WTC11 (cell line): ENCODE measurements at regions not wholly inside any gene's neighbourhood (a gene's known extent, or its start where the extent isn't known, plus 50 kb on each side); places are given as distances from the start of the nearest gene placed in this dataset.

Experiments used
- ATAC-seq: fragments of 200-7000 bp; cut with Tn5 transposase; 2 replicates; pipeline ENCODE4 v1.10.0; 2021; ENCODE audit warnings: mild to moderate bottlenecking, moderate library complexity
- CTCF ChIA-PET: fragments of 300-600 bp; sonication (Branson Sonifier 250); formaldehyde crosslinking; loops from one replicate; lab custom pipeline; 2021; ENCODE audit warnings: antibody characterized with exemption; lab: Charles Lee
- POLR2A ChIA-PET: fragments of 350-600 bp; sonication (Branson Sonifier 250); formaldehyde crosslinking; loops from one replicate; lab custom pipeline; 2021; ENCODE audit warnings: antibody characterized with exemption; lab: Charles Lee
- DNase-seq: peaks from one replicate; pipeline ENCODE4 v3.0.0; 2021; ENCODE audit warnings: low spot score
- H3K27ac Mint-ChIP-seq: 2 replicates; pipeline ENCODE4 v1.8.0; 2021; ENCODE audit warnings: mixed read lengths
- H3K27me3 Mint-ChIP-seq: 2 replicates; pipeline ENCODE4 v1.8.0; 2021; ENCODE audit warnings: low read depth, mild to moderate bottlenecking, moderate library complexity, mixed read lengths
- H3K36me3 Mint-ChIP-seq: 2 replicates; pipeline ENCODE4 v1.8.0; 2021; ENCODE audit warnings: mixed read lengths
- H3K4me1 Mint-ChIP-seq: 2 replicates; pipeline ENCODE4 v1.8.0; 2022; ENCODE audit warnings: mixed read lengths
- H3K4me3 Mint-ChIP-seq: 2 replicates; pipeline ENCODE4 v1.8.0; 2021; ENCODE audit warnings: mild to moderate bottlenecking, moderate library complexity, mixed read lengths
- H3K9me3 Mint-ChIP-seq: 2 replicates; pipeline ENCODE4 v1.8.0; 2021; ENCODE audit warnings: mixed read lengths
- FOXJ3 ChIP-seq: sonication (generic); formaldehyde crosslinking; IDR thresholded peaks from 2 replicates; pipeline ENCODE4 v1.9.0; 2021; ENCODE audit warnings: missing genetic modification reagents, mild to moderate bottlenecking, borderline replicate concordance
- GTF2I ChIP-seq: fragments of 250-450 bp; sonication (Bioruptor Pico); conservative IDR thresholded peaks from 2 replicates; pipeline ENCODE4 v1.4.0; 2021; ENCODE audit warnings: mild to moderate bottlenecking
- IRF2 ChIP-seq: sonication (generic); formaldehyde crosslinking; IDR thresholded peaks from 2 replicates; pipeline ENCODE4 v1.8.0; 2022; ENCODE audit warnings: low read depth, missing genetic modification reagents, borderline replicate concordance
- NFYB ChIP-seq: sonication (generic); formaldehyde crosslinking; conservative IDR thresholded peaks from 2 replicates; pipeline ENCODE4 v1.8.0; 2022; ENCODE audit warnings: low read depth, missing genetic modification reagents
- NR2C2 ChIP-seq: sonication (generic); formaldehyde crosslinking; IDR thresholded peaks from 2 replicates; pipeline ENCODE4 v1.8.0; 2022; ENCODE audit warnings: mild to moderate bottlenecking, missing genetic modification reagents
- PRRX2 ChIP-seq: fragments of 250-450 bp; sonication (Bioruptor Pico); IDR thresholded peaks from 2 replicates; pipeline ENCODE4 v1.8.0; 2021; ENCODE audit warnings: mild to moderate bottlenecking
- SMAD3 ChIP-seq: sonication (generic); formaldehyde crosslinking; IDR thresholded peaks from 2 replicates; pipeline ENCODE4 v1.8.0; 2022; ENCODE audit warnings: missing genetic modification reagents, mild to moderate bottlenecking, borderline replicate concordance
- TEAD1 ChIP-seq: sonication (generic); formaldehyde crosslinking; IDR thresholded peaks from 2 replicates; pipeline ENCODE4 v1.8.0; 2022; ENCODE audit warnings: mild to moderate bottlenecking, missing genetic modification reagents
- ZNF121 ChIP-seq: sonication (generic); formaldehyde crosslinking; IDR thresholded peaks from 2 replicates; pipeline ENCODE4 v1.8.0; 2023; ENCODE audit warnings: missing genetic modification reagents
- TF ChIP-seq, protein P1 (sequence below): sonication (generic); formaldehyde crosslinking; IDR thresholded peaks from 2 replicates; pipeline ENCODE4 v1.8.0; 2022; ENCODE audit warnings: mild to moderate bottlenecking, missing genetic modification reagents
- TF ChIP-seq, protein P2 (sequence below): sonication (generic); formaldehyde crosslinking; IDR thresholded peaks from 2 replicates; pipeline ENCODE4 v1.8.0; 2022; ENCODE audit warnings: mild to moderate bottlenecking, missing genetic modification reagents
- TF ChIP-seq, protein P3 (sequence below): sonication (generic); formaldehyde crosslinking; IDR thresholded peaks from 2 replicates; pipeline ENCODE4 v1.8.1; 2023; ENCODE audit warnings: mild to moderate bottlenecking, missing genetic modification reagents
- TF ChIP-seq, protein P4 (sequence below): sonication (generic); formaldehyde crosslinking; IDR thresholded peaks from 2 replicates; pipeline ENCODE4 v1.8.0; 2023; ENCODE audit warnings: mild to moderate bottlenecking, missing genetic modification reagents
- TF ChIP-seq, protein P5 (sequence below): fragments of 250-450 bp; sonication (Bioruptor Pico); IDR thresholded peaks from 2 replicates; pipeline ENCODE4 v1.9.0; 2021; ENCODE audit warnings: moderate library complexity, mild to moderate bottlenecking, inconsistent platforms, borderline replicate concordance
- TF ChIP-seq, protein P6 (sequence below): sonication (generic); formaldehyde crosslinking; IDR thresholded peaks from 2 replicates; pipeline ENCODE4 v1.8.1; 2023; ENCODE audit warnings: mild to moderate bottlenecking, missing genetic modification reagents, moderate library complexity

- TF ChIP-seq, protein P1, sequence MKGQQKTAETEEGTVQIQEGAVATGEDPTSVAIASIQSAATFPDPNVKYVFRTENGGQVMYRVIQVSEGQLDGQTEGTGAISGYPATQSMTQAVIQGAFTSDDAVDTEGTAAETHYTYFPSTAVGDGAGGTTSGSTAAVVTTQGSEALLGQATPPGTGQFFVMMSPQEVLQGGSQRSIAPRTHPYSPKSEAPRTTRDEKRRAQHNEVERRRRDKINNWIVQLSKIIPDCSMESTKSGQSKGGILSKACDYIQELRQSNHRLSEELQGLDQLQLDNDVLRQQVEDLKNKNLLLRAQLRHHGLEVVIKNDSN (CRISPR knock-in tag), result no peak
- TF ChIP-seq, protein P2, sequence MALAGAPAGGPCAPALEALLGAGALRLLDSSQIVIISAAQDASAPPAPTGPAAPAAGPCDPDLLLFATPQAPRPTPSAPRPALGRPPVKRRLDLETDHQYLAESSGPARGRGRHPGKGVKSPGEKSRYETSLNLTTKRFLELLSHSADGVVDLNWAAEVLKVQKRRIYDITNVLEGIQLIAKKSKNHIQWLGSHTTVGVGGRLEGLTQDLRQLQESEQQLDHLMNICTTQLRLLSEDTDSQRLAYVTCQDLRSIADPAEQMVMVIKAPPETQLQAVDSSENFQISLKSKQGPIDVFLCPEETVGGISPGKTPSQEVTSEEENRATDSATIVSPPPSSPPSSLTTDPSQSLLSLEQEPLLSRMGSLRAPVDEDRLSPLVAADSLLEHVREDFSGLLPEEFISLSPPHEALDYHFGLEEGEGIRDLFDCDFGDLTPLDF (CRISPR knock-in tag), result no peak
Observed at GRCh38 chr18:27546991-27547390, 361.9 kb upstream of the CHST9 start (continued).

DNA sequence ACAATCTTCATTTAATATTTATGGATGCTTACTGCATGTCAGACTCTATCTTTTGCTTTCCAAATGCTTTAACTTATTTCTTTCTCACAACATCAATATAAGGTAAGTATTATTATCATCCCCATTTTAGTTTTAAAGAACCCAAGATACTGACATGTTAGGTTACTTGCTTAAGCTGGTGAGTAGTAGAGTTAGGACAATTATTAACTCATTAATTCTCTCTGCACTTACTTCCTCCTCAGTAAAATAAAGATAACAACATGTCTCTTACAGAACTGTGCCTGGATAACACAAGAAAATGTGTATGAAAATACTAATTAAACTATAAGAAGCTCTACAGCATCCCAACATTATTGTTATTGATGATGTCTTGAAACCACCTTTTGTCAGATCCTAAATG, 359.1 kb upstream of the CHST9 start:
- H3K9me3 Mint-ChIP-seq, result peaks cover 8% of the 10 kb centered on the region
- ATAC-seq (no peak), DNase-seq (no peak)
- no peak overlapping the region for H3K4me3 Mint-ChIP-seq
- H3K4me1 Mint-ChIP-seq, result peaks cover 36% of the 10 kb centered on the region
- ChIA-PET CTCF (no interaction called here), POLR2A (no interaction called here)
- no peaks in the 10 kb centered on the region for H3K27me3 Mint-ChIP-seq
- TF ChIP-seq SMAD3 (no peak), TEAD1 (CRISPR knock-in tag) (no peak), FOXJ3 (CRISPR knock-in tag) (no peak), GTF2I (CRISPR knock-in tag) (no peak), NR2C2 (no peak), ZNF121 (CRISPR knock-in tag) (no peak), IRF2 (CRISPR knock-in tag) (no peak)
- TF ChIP-seq, protein P3, sequence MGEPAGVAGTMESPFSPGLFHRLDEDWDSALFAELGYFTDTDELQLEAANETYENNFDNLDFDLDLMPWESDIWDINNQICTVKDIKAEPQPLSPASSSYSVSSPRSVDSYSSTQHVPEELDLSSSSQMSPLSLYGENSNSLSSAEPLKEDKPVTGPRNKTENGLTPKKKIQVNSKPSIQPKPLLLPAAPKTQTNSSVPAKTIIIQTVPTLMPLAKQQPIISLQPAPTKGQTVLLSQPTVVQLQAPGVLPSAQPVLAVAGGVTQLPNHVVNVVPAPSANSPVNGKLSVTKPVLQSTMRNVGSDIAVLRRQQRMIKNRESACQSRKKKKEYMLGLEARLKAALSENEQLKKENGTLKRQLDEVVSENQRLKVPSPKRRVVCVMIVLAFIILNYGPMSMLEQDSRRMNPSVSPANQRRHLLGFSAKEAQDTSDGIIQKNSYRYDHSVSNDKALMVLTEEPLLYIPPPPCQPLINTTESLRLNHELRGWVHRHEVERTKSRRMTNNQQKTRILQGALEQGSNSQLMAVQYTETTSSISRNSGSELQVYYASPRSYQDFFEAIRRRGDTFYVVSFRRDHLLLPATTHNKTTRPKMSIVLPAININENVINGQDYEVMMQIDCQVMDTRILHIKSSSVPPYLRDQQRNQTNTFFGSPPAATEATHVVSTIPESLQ, result no peak
- no peak overlapping the region for H3K27ac Mint-ChIP-seq
- peaks cover 5% of the 10 kb centered on the region for H3K36me3 Mint-ChIP-seq

GRCh38 chr18:27541293-27541692, 356.2 kb upstream of the CHST9 start:
- DNase-seq (no peak), ATAC-seq (no peak)
- POLR2A ChIA-PET, result no interaction called here
- H3K36me3 Mint-ChIP-seq, result no peaks in the 10 kb centered on the region
- peaks cover 3% of the 10 kb centered on the region; the same call in 1 of the 2 replicates for H3K9me3 Mint-ChIP-seq
- no peaks in the 10 kb centered on the region for H3K27me3 Mint-ChIP-seq
- CTCF ChIA-PET, result no interaction called here
- TF ChIP-seq, protein P4, sequence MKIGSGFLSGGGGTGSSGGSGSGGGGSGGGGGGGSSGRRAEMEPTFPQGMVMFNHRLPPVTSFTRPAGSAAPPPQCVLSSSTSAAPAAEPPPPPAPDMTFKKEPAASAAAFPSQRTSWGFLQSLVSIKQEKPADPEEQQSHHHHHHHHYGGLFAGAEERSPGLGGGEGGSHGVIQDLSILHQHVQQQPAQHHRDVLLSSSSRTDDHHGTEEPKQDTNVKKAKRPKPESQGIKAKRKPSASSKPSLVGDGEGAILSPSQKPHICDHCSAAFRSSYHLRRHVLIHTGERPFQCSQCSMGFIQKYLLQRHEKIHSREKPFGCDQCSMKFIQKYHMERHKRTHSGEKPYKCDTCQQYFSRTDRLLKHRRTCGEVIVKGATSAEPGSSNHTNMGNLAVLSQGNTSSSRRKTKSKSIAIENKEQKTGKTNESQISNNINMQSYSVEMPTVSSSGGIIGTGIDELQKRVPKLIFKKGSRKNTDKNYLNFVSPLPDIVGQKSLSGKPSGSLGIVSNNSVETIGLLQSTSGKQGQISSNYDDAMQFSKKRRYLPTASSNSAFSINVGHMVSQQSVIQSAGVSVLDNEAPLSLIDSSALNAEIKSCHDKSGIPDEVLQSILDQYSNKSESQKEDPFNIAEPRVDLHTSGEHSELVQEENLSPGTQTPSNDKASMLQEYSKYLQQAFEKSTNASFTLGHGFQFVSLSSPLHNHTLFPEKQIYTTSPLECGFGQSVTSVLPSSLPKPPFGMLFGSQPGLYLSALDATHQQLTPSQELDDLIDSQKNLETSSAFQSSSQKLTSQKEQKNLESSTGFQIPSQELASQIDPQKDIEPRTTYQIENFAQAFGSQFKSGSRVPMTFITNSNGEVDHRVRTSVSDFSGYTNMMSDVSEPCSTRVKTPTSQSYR (CRISPR knock-in tag), result no peak
- TF ChIP-seq PRRX2 (CRISPR knock-in tag), result no peak
- TF ChIP-seq NR2C2, result no peak
- TF ChIP-seq, protein P5, sequence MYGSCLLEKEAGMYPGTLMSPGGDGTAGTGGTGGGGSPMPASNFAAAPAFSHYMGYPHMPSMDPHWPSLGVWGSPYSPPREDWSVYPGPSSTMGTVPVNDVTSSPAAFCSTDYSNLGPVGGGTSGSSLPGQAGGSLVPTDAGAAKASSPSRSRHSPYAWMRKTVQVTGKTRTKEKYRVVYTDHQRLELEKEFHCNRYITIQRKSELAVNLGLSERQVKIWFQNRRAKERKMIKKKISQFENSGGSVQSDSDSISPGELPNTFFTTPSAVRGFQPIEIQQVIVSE (CRISPR knock-in tag), result no peak
- TF ChIP-seq NFYB, result no peak
- TF ChIP-seq, protein P6, sequence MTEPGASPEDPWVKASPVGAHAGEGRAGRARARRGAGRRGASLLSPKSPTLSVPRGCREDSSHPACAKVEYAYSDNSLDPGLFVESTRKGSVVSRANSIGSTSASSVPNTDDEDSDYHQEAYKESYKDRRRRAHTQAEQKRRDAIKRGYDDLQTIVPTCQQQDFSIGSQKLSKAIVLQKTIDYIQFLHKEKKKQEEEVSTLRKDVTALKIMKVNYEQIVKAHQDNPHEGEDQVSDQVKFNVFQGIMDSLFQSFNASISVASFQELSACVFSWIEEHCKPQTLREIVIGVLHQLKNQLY (CRISPR knock-in tag), result no peak
- no peak overlapping the region for H3K4me3 Mint-ChIP-seq
- peaks cover 51% of the 10 kb centered on the region for H3K4me1 Mint-ChIP-seq
- no peak overlapping the region for H3K27ac Mint-ChIP-seq
